ENCODE measurements at regions not wholly inside any gene's neighbourhood (a gene's known extent, or its start where the extent isn't known, plus 50 kb on each side); places are given as distances from the start of the nearest gene placed in this dataset.

GRCh38 chr2:216754336-216754735, 59.0 kb upstream of the IGFBP5 start:
- TF ChIP-seq CTCF (IDR thresholded peaks at IDR 0.05) (no peak), POLR2AphosphoS5 (IDR thresholded peaks at IDR 0.05) (no peak), POLR2A (IDR thresholded peaks at IDR 0.05) (no peak), EP300 (IDR thresholded peaks at IDR 0.05) (no peak)
